ENCODE measurements at regions not wholly inside any gene's neighbourhood (a gene's known extent, or its start where the extent isn't known, plus 50 kb on each side); places are given as distances from the start of the nearest gene placed in this dataset.
"Not testable (repeated sequence)": the region's sequence is repeated elsewhere in the genome, so short reads cannot be mapped to it uniquely, and the experiment has no call there.

DNA sequence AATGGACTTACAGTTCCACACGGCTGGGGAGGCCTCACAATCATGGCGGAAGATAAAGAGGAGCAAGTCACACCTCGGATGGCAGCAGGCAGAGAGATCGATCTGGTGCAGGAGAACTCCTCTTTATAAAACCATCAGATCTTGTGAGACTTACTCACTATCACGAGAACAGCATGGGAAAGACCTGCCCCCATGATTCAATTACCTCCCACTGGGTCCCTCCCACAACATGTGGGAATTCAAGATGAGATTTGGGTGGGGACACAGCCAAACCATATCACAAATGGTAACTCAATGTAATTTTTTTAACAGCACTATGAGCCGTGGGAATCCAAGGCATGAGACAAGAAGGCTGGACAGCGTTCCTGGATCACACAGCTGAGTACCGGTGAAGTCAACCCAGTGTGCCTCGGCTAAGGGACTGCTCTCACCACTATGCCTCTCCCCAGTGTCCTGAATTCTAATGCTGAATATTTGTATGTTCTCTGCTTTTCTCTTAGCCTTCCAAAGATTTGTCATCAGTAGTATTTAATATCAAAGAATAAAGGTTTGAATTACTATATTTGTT lies 84.3 kb downstream of the IRS2 start:
- DNase-seq (ENCODE audit: low read depth); H3K4me3 ChIP-seq (ENCODE audit: low read depth, low read length): not testable (repeated sequence)

- H3K4me3 ChIP-seq (ENCODE audit: low read depth, low read length): no peak overlapping the region
- DNase-seq (ENCODE audit: low read depth): no peak
- no peak for TF ChIP-seq CTCF (IDR thresholded peaks at IDR 0.05; ENCODE audit: insufficient read depth, low read depth, low read length, missing control alignments)
These were observed 86.2 kb downstream of the IRS2 start for GRCh38 chr13:109700176-109700575.

DNA sequence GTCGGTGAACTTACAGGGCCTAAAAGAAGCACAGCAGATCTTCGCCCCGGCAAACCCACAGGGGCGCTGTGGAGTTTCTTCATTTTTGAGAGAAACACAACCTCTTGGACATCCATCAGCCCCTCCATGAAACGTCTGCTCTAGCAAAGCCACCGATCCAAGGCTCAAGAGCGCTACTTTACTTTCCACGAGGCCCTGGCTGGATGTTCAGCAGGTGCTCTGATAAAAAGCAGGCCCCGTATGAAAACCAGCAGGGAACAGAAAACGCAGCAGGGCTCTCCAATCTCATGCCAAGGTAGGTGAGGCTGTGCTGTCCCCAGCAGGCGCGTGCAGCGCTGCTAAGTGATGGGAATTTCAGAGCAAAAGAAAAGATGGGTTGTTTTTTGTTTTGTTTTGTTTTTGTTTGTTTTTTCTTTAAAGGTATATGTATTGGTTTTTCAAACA lies 86.7 kb downstream of the IRS2 start:
- H3K4me3 ChIP-seq (ENCODE audit: low read depth, low read length): no peak overlapping the region
- no peak for TF ChIP-seq CTCF (IDR thresholded peaks at IDR 0.05; ENCODE audit: insufficient read depth, low read depth, low read length, missing control alignments)
- no peak for DNase-seq (ENCODE audit: low read depth)

DNA sequence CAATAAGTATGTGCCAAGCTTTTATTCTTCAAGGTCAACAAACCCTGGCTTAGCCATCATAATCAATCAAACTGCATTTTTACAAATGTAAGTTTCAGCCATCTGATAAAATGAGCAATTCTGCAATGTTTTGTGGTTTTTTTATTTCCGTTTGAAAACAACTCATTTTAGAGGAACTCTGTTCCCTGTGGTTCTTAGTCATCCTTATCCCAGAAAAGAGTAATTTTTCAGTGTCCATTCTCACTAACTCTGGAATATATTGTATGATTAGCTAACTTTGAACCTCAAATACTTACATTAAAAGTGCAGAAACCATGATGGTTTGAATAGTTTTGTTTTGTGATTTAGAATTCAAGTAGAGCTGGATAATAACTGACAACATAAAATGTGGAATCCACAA lies 87.6 kb downstream of the IRS2 start:
- TF ChIP-seq CTCF (IDR thresholded peaks at IDR 0.05; ENCODE audit: insufficient read depth, low read depth, low read length, missing control alignments): no peak
- H3K4me3 ChIP-seq (ENCODE audit: low read depth, low read length): no peak overlapping the region
- DNase-seq (ENCODE audit: low read depth): no peak

DNA sequence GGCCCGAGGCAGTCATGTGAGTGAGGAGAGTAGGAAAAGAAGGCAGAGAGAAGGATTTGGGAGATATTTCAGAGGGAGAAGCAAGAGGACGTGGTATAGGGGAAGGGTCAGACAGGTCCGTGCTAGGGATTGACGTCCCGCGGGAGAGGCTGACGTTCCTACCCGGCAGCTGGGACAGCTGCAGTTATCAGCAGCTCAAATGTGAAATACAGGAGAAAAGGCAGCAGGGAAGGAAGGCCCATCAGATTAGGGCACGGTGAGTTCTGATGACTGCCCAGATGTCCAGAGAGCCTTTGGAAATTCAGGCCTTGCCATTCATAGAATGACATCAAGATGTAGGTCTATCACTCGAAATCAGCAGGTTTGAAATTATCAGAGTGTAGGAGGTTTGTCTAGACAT lies 88.4 kb downstream of the IRS2 start:
- H3K4me3 ChIP-seq (ENCODE audit: low read depth, low read length): no peak overlapping the region
- TF ChIP-seq CTCF (IDR thresholded peaks at IDR 0.05; ENCODE audit: insufficient read depth, low read depth, low read length, missing control alignments): no peak
- DNase-seq (ENCODE audit: low read depth): no peak

DNA sequence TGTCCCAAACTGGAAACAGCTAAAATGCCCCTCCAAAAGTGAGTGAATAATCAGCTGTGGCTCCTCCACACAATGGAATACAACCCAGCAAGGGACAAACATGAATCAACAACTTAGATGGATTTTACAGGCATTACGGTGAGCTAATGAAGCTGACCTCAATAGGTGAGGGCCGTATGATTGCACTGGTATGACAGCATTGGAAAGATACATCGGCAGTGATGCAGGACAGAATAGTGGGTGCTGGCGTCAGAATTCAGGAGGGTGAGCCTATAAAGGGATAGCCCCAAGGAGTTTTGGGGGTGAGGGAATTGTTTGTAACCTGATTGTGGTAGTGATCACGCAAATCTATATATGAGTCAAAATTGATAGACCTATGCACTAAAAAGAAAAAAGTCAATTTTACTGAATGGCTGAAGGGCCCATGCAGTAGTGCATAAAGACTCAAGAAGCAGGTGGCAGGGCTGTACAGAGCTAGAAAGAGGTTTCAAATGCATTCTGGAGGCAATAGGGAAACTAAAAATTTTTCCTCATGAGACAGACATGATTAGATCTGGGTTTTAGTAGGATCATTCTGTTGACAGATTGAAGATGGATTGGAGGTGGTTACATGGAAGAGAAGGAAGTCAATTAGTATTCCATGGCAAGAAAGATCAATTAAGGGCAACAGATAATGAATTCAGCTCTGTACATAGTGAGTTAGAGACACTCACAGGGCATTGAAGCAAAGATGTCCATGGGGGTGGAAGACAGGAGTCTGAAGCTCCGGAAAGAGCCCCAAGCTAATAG lies 90.8 kb downstream of the IRS2 start:
- no peak overlapping the region for H3K4me3 ChIP-seq (ENCODE audit: low read depth, low read length)
- DNase-seq (ENCODE audit: low read depth): no peak
- no peak for TF ChIP-seq CTCF (IDR thresholded peaks at IDR 0.05; ENCODE audit: insufficient read depth, low read depth, low read length, missing control alignments)

DNA sequence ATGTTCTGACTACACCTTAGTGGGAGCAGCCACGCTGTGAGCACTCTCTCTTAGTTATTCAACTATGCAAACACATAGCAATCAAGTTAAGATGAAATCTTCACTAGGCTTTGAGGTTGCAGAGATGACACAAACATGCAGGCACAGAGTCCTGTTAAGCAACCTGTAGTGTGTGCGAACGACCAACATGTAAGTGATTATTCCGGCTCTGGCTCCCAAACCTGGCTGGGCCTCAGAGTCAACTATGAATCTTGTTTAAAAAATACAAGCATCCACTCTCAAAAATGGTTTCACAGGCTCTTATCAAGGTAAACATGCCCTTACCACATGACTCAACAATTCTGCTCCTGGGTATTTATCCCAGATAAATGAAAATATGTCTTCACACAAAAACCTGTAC lies 91.4 kb downstream of the IRS2 start:
- no peak overlapping the region for H3K4me3 ChIP-seq (ENCODE audit: low read depth, low read length)
- no peak for DNase-seq (ENCODE audit: low read depth)
- TF ChIP-seq CTCF (IDR thresholded peaks at IDR 0.05; ENCODE audit: insufficient read depth, low read depth, low read length, missing control alignments): no peak

Data from GM12865 (cell line).